DMS79 (cell line): ENCODE measurements at regions not wholly inside any gene's neighbourhood (a gene's known extent, or its start where the extent isn't known, plus 50 kb on each side); places are given as distances from the start of the nearest gene placed in this dataset.
"Not testable (repeated sequence)": the region's sequence is repeated elsewhere in the genome, so short reads cannot be mapped to it uniquely, and the experiment has no call there.

Source experiments
- DNase-seq: peaks from one replicate; lab custom pipeline; 2025; lab: John Stamatoyannopoulos, UW

- DNase-seq: no peak
Observed at GRCh38 chr6:4655196-4656025, 120.8 kb upstream of the CDYL start.

GRCh38 chr6:4653141-4653540, 123.1 kb upstream of the CDYL start:
- no peak for DNase-seq

GRCh38 chr6:4651831-4652467, 124.3 kb upstream of the CDYL start:
- no peak for DNase-seq

GRCh38 chr6:4649728-4650127, 126.5 kb upstream of the CDYL start:
- DNase-seq: no peak

GRCh38 chr6:4647414-4648365, 128.5 kb upstream of the CDYL start:
- no peak for DNase-seq

GRCh38 chr6:4645713-4646360, 130.4 kb upstream of the CDYL start:
- DNase-seq: no peak

- DNase-seq: no peak
Observed at GRCh38 chr6:4644996-4645395, 131.2 kb upstream of the CDYL start.

- DNase-seq: no peak
Observed at GRCh38 chr6:4641461-4641860, 134.7 kb upstream of the CDYL start.

- no peak for DNase-seq
Observed at GRCh38 chr6:4640139-4640538, 136.1 kb upstream of the CDYL start.

- no peak for DNase-seq
Observed at GRCh38 chr6:4638641-4639040, 137.6 kb upstream of the CDYL start.

- no peak for DNase-seq
Observed at GRCh38 chr6:4637691-4638433, 138.3 kb upstream of the CDYL start.

GRCh38 chr6:4636881-4637224, 139.4 kb upstream of the CDYL start:
- DNase-seq: no peak

- no peak for DNase-seq
Observed at GRCh38 chr6:4636191-4636880, 139.9 kb upstream of the CDYL start.

- DNase-seq: no peak
Observed at GRCh38 chr6:4635666-4636065, 140.5 kb upstream of the CDYL start.

GRCh38 chr6:4632421-4632820, 143.8 kb upstream of the CDYL start:
- no peak for DNase-seq

GRCh38 chr6:4629789-4630188, 146.4 kb upstream of the CDYL start:
- not testable (repeated sequence) for DNase-seq

- DNase-seq: no peak
Observed at GRCh38 chr6:4625557-4625956, 150.6 kb upstream of the CDYL start.

- no peak for DNase-seq
Observed at GRCh38 chr6:4624726-4625125, 151.5 kb upstream of the CDYL start.

- no peak for DNase-seq
Observed at GRCh38 chr6:4620284-4621151, 155.7 kb upstream of the CDYL start.

- DNase-seq: no peak
Observed at GRCh38 chr6:4616311-4616710, 159.9 kb upstream of the CDYL start.
